ENCODE measurements at regions not wholly inside any gene's neighbourhood (a gene's known extent, or its start where the extent isn't known, plus 50 kb on each side); places are given as distances from the start of the nearest gene placed in this dataset.
A peak's percentile ranks its signal among the peaks of the same experiment; 100 is the strongest.

DNA sequence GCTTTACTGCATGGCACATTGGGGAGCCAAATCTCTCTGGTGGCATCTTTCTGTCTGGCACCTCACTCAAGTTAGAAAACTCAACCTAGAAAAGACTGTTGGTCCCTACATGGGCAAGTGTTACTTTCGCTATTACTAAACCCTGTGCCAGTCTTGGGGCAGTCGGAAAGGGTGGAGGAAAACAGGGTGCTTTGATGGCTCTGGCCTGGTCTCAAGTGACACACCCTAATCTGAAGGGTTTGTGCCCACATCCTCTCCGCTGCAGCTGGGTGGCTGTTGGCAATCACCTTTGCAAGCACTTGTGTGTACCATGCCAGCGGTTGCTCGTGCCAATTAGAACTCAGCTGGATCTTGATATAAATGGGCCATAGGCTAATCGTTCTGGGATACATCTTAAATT, 159.8 kb upstream of the ITGB1 start:
- TF ChIP-seq CTCF (IDR thresholded peaks at IDR 0.05), result no peak

DNA sequence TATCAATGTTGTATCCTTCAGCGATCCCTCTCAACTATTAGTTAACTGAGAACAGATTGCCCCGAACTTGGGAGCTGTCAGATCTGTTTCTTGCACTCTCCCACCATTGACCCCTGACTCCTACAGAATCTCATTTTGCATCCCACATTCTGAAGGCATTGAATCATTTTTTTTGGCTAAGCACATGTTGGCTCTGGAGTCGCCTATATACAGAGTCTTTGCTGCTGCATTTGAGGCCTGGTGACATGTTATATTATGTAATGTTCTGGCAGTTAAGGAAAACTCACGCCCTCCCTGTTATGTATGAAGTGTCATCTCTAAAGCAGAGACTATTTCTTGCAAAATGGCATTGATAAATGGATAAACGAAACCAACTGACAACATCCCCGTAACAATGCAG, 159.2 kb upstream of the ITGB1 start:
- no peak for TF ChIP-seq CTCF (IDR thresholded peaks at IDR 0.05)

DNA sequence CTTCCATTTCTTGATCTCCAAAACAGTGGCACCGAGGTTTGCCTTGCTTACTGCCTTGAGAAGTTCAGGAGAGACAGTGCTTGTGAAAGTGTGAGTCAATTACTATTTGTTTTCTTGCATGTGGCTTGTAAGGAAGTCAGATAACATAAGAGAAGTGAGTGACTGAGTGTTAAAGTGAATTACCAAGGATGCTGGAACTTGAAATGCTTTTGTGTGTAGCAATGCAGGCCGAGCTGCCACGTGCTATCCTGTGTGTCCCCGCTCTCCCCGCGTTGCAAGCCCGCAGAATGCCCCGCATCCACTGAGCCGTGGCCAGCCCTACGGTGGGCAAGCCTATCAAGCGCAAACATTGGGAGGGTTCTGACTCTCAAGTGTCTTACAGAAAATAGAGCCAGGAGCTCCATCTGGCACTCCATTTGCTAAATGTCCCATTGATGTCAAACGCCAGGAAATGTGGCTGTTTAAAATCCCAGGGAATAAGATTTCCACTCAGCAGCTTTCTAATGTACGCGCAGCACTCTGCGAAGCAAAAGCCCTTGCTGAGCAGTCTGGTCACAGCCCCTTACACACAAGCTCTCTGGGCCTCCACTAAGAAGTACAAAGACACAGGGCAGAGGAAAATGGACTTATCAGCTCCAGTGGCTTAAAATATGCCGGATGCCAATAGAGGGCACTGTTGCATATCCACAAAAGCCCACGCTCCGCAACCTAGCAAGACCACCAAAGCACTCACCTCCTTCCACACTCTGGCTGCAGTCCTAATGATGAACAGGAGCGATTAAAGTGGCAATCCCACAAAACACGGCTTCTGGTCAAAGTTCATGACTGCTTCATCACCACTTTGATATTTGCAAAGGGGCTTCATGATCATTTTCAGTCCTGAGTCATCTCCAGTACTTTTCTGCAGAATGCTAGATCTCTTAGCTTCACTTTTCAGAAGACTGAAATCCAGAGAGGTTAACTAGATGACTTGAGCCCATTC, 158.0 kb upstream of the ITGB1 start:
- TF ChIP-seq CTCF (IDR thresholded peaks at IDR 0.05), result peak; percentile 73

DNA sequence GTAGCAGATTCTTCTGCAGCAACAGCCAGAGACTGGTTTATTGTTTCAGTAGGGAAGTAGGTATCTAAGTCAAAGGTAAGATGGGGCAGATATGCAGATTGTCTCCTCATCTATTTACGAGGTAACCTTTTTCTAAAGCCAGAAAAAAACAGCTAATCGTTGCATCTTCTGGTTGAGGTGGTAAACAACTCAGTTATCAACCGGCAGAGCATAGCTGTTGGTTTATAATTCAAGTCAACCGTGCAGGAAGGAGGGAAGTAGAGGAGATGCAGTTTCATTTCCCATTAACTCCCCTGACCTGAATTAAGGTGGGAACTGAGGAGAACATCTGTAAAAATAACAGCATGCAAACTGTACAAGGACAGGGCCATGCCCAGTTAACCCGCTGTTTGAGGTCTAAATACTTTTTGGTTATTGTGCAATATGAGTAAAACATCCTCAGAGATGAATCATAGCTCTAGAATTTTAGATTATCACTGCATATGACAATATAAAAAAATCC, 156.5 kb upstream of the ITGB1 start:
- TF ChIP-seq CTCF (IDR thresholded peaks at IDR 0.05), result no peak

GRCh38 chr10:33113466-33113865, 155.4 kb upstream of the ITGB1 start:
- TF ChIP-seq CTCF (IDR thresholded peaks at IDR 0.05), result no peak

- no peak for TF ChIP-seq CTCF (IDR thresholded peaks at IDR 0.05)
These were observed 154.9 kb upstream of the ITGB1 start for GRCh38 chr10:33112831-33113455.

DNA sequence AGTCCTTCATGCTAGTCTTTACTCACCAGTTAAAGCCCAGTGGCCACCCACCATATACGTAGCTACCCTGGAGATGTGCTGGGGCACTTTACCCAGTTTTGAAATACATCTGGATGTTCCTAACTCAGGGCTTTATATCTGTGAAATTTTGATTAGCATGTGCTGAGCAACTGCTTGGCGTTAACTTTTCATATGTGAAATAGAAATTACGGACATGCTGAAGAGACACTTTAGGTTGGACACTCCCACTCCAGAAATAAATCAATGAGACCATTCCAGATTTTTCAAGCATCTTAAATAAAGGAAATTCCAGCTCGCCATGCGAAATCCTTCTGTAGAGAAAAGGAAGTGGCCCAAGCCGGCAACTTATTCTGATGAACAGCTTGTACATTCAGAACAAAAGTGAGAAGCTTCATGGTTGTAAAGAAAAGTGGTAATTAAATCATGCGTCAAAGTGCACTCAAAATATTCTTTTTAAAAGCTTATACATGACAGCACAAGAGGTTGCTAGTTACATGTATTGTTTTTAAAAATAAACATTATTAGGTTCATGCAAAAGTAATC, 153.5 kb upstream of the ITGB1 start:
- no peak for TF ChIP-seq CTCF (IDR thresholded peaks at IDR 0.05)

All from LNCAP (cell line).